NCI-H1092 treated with DMSO at 0.1 percent for 48 hours (cell line): ENCODE measurements at regions not wholly inside any gene's neighbourhood (a gene's known extent, or its start where the extent isn't known, plus 50 kb on each side); places are given as distances from the start of the nearest gene placed in this dataset.
A peak's percentile ranks its signal among the peaks of the same experiment; 100 is the strongest.

Experiments used
- DNase-seq: peaks from one replicate; lab custom pipeline; 2025; lab: John Stamatoyannopoulos, UW

DNA sequence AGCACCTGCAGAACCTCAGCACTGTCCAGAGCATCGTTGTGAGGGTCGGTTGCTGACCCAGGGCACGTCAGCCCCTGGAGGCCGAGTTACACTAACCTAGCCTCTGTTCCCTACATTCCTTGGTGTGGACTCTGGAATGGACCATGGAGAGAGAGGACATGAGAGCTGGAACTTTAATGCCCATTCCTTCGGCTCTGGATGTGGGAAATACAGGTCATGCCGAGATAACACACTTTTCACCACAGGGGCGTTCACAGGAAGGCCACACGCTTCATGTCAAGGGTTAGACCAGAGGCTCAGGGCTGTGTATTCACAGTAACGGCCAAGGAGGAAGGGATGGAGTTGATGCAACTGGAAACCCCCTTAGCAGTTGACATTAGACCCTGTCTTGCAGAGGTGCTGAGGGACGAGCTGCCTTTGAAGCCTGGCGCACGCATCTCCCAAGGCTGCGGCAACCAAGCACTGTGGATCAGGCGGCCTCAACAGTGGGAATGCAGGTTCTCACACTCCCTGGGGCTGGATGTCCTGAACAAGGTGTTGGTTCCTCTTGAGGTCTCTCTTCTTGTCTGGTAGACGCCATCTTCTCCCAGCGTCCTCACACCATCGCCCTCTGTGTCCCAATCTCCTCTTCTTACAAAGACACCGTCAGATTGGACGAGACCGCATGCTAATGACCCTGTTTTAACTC lies 245.2 kb downstream of the KLF6 start:
- DNase-seq, result no peak

DNA sequence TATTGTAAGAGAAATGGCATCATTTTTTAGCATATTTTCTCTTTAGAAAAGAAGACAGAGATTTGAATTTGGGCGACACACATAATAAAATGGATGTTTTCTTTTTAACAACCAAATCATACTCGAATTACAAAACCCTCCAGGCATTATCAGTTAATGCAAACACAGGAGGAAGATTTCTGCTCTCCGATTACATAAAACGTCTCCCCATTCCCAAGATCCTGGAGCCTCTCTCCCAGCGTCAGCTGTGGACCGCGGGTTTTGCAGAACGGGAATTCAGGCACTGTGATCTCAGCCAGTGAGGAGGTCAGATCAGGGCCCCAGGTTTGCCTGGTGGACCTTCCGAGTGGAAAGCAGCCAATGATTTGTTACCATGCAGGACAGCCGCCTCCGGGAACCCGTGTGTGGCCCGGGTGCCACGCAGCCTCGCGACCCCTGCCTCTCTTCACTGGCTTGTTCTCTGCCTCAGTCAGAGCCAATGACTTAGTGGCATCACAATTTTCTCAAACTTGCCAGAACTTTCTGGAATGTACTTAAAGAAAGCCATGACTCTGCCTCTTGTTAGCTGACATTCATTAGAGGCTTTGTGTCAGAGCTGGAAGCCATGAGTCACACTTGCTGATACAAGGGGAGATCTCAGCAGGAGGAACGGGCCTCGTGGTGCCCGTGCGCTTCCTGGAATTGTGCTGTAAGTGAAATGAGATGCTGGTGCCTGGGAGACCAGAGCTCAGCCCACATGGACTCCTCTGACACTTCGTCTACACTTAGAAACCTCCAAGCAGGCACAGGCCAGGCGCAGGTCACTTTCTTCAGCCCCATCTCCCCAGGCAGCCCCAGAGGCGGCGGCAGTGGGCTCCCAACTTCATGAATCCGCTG lies 246.1 kb downstream of the KLF6 start:
- peak; percentile 42 for DNase-seq

GRCh38 chr10:3538291-3538655 lies 246.7 kb downstream of the KLF6 start:
- peak; percentile 42 for DNase-seq

DNA sequence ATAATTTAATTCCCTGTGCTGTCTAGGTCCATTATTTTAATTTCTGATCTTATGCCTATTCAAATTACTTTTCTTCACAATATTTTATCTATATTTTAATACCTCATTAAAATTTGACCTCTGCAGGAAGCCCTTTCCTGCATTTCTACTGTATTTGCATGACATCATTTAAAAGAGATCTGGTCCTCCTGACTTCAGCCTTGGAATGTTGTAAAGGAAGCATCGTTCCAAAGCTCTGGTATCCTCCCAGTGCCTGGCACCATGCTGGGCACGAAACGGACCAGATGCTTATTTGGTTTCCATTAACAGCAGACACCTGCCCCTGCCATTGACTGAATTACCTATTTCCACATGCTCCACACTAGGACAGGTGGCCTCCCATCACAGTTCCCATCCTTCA lies 247.5 kb downstream of the KLF6 start:
- DNase-seq, result peak; percentile 4

DNA sequence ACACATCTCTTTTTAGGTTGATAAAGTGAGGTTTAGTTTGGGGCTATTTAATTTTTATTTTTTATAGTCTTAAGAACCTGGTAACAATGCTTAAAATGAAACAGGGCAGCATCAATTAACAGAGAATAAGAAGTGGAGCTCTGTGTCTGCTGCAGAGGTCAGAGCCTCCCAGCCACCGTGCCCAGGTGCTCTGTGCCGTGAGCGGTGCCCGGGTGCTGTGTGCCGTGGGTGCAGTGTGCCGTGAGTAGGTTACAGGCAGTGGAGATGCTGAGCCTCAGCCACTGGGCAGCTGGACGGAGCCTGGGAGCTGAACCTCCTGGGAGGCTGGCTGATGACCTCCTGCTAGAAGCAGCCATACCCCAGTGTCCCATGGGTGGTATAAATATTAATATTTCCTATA lies 250.0 kb downstream of the KLF6 start:
- no peak for DNase-seq

DNA sequence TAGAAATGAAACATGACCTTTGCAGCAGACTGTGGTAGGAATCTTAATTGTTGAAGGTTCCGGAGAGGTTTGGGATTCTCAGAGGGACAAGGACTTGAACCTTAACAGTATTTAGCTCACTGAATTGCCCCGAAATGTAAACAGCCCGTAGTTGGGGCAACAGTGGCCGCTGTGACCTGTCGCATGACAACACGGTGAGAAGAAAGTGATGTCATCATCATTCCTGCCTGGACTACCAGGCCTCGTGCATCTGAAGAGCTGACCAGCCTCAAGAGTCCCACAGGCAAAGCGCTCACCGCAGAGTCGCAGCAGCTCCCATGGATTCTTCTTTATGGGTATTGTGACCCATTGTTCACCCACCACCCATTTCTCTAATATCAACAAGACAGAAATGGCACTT lies 250.6 kb downstream of the KLF6 start:
- no peak for DNase-seq

- no peak for DNase-seq
Measured at GRCh38 chr10:3533296-3533695, 251.7 kb downstream of the KLF6 start.

DNA sequence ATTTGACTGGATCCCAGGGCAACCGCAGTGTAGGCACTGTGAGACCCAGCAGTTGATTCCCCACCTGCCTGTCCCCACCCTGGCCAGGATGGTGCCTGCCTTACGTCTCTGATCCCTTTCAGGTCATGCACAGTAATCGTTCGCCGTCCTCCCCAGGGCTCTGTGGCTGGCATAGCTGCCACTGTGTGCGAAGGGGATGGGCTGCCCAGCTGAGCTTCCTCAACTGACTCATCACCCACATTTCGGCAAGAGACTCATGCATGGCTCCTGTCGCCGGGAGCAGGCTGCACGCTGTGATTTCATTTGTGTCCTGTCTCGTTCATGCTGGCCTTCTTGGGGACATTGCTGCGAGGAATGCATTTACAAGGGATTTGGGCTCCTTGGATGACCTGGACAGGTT lies 252.4 kb downstream of the KLF6 start:
- DNase-seq, result no peak

DNA sequence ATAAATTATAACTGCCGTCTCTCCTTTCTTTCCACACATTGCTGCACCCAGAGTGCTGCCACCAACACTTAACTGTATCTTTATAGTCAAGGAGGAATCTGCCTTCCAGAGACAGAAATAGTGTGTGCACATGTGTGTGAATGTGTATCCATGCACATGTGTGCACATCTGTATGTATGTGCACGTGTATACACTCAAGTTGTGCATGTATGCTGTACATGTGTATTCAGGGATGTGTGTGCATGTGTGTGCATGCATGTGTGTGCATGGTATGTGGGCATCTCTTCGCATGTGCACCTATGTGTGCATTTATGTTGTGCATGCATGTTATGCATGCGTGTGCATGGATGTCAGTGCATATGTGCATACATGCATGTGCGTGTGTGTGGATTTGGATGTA lies 253.3 kb downstream of the KLF6 start:
- no peak for DNase-seq

GRCh38 chr10:3530783-3531645 lies 254.0 kb downstream of the KLF6 start:
- DNase-seq, result no peak

DNA sequence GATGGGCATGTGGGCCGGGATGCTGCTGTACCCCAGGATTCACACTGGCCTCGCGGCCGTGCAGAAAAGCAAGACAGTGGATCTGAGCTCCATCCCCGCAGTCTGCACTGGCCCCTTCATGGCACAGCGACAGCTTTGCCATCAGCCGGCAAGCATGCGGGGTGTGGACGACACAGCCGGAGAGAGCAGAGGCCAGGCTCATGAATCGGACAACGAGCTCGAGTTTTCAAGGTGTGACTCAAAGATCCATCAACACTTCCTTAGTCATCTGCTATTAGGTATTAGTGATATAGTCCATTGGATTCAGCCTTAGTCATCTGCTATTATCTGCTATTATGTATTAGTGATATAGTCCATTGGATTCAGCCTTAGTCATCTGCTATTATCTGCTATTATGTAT lies 254.7 kb downstream of the KLF6 start:
- DNase-seq, result no peak

GRCh38 chr10:3529691-3530090 lies 255.3 kb downstream of the KLF6 start:
- no peak for DNase-seq

- DNase-seq, result no peak
Measured at GRCh38 chr10:3528823-3529403, 256.1 kb downstream of the KLF6 start.

DNA sequence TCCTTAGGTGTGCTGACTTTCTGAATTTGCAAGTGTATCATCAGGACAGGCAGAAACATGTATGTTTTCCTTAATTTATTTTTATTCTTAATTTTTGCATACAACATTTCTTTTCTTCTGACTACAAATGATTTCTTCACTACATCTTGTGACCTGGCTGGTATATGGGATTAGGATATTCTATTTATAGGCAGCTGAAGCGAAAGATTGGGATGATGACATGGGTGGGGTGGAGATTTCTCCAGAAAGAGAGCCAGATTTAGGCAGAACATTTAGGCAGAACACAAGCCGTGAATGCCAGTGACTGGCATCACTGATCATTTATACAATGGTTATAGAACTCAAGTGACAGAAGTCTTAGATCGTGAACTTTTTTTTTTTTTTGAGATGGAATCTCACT lies 256.7 kb downstream of the KLF6 start:
- no peak for DNase-seq

- no peak for DNase-seq
Measured at GRCh38 chr10:3527869-3528268, 257.1 kb downstream of the KLF6 start.

- no peak for DNase-seq
Measured at GRCh38 chr10:3526727-3527501, 258.1 kb downstream of the KLF6 start.

DNA sequence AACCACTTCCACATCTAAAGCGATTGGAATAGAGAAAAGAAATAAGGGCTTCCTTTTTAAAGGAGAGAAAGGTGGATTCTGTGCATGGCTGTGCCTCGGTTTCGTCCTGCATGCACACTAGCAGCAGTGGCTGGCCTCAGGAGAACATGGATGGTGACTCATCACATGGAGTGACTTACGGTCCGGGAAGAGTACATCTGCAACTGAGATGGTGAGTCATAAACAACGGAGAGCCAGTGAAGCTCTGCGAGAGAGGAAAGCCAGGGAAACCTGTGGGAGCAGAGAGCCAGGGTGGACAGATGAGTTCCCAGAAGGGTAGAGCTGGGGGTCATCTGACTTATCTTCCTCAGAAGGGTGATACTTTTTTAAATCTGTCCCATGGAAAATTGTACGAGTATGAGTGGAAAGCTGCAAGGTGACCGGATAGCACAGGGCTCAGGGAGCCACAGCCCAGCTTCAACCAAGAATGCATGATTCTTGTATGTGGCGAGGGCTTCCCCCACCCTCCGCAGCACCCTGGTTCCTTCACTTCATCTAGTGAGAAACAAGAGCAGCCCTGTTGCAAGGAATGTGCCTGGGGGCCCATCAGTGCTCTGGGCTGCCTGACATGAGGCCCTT lies 259.1 kb downstream of the KLF6 start:
- DNase-seq, result no peak

DNA sequence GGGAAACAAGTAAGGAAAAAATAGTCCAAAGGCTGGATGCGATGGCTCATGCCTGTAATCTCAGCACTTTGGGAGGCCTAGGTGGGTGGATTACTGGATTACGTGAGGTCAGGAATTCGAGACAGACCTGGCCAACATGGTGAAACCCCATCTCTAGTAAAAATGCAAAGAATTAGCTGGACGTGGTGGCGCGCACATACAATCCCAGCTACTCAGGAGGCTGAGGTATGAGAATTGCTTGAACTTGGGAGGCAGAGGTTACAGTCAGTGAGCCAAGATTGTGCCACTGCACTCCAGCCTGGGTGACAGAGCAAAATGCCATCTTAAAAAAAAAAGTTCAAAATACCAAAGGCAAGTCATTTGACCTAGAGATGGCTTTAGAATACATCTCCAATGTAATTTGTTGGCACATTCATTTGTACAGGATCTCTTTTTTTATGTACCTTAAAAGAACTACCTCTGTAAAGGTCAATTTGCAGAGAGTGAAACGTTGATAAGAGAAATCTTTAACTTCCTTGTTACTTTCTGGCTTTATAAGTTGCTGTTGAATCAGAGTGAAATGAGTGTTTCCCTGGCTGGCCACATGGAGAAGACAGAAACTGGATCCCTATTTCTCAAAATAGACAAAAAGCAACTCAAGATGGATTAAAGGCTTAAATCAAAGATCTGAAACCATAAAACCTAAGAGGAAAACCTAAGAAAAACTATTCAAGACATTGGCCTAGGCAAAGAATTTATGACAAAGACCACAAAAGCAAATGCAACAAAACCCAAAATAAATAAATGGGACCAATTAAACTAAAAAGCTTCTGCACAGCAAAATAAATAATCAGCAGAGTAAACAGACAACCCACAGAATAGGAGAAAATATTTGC lies 260.7 kb downstream of the KLF6 start:
- DNase-seq, result no peak

DNA sequence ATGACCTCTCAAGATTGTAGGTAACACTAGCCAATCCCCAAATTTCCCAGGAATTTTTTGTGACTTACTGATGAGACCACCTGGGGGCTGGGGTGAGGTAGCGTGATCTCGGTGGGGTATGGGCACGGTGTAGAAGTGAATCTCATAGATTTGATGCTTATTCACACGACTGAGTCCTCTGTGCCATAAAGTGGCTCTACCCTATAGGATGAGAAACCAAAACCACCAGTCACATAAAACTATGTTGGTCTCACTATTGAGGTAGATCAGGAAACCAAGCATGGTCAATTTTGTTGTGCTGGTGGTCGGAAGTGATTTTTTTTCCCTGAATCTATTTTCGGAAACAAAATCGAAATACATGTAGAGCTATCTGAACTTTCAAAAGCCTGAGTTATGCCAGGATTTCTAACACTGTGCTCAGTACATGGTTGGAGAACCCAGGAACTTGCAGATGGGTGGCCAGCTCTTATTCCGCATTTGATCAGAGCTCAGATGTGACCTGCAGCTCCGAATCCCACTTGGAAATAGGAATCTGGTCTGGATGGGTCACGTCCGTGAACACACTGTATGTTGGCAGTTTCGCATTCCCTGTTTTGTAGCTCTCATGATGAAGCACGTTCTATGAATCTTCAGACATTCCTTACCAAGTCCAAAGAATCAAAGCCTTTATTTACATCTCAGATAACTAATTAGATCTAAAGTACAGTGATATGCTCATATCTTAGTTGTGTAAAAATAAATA lies 261.5 kb downstream of the KLF6 start:
- DNase-seq, result no peak
